Tibial artery (tissue), 4 donors: ENCODE measurements at regions not wholly inside any gene's neighbourhood (a gene's known extent, or its start where the extent isn't known, plus 50 kb on each side); places are given as distances from the start of the nearest gene placed in this dataset.

Source experiments
- DNase-seq, 2 donors: peaks; one replicate each; pipeline ENCODE4 v3.0.0-alpha.2; 2019
- H3K27ac ChIP-seq, 2 donors: fragments of 200-600 bp; sonication (generic) in 1 of 2; 1 replicate in 1 of 2; 2 replicates in 1 of 2; pipeline ENCODE4 v1.5.1; 2018 to 2019; ENCODE audit warnings: mild to moderate bottlenecking in 1 of 2
- H3K27me3 ChIP-seq, 2 donors: fragments of 200-600 bp; sonication (generic) in 1 of 2; one replicate each; pipeline versions ENCODE4 v1.5.1 to v1.6.0; 2016 to 2019
- H3K36me3 ChIP-seq, 3 donors: fragments of 200-600 bp; sonication (generic) in 2 of 3; one replicate each; pipeline ENCODE4 v1.5.1; 2016 to 2019; ENCODE audit warnings: mild to moderate bottlenecking in 2 of 3
- H3K4me1 ChIP-seq, 4 donors: fragments of 200-600 bp; sonication (generic) in 2 of 4; 1 replicate in 3 of 4; 2 replicates in 1 of 4; pipeline ENCODE4 v1.5.1; 2016 to 2019
- H3K4me3 ChIP-seq, 2 donors: fragments of 200-600 bp; sonication (generic) in 1 of 2; 1 replicate in 1 of 2; 2 replicates in 1 of 2; pipeline ENCODE4 v1.5.1; 2018 to 2019; ENCODE audit warnings: mild to moderate bottlenecking in 2 of 2
- H3K9me3 ChIP-seq, 3 donors: fragments of 200-600 bp; sonication (generic) in 1 of 3; one replicate each; pipeline ENCODE4 v1.5.1; 2016 to 2019
- CTCF ChIP-seq, 2 experiments: fragments of 200-600 bp in 1 of 2; fragments of 450-650 bp in 1 of 2; IDR thresholded peaks; one replicate each; pipeline ENCODE4 v1.5.1; 2017 to 2019; ENCODE audit warnings: antibody characterized with exemption in 2 of 2, mild to moderate bottlenecking in 1 of 2, moderate library complexity in 1 of 2
- intact Hi-C: fragments of 100-400 bp; cut with DNase I; formaldehyde crosslinking; loops from one replicate; pipeline ENCODE4 v1.15.0; 2023; ENCODE audit warnings: low total_unique reads

- no peak for DNase-seq
- Histone ChIP-seq H3K27me3 (no peaks in the 10 kb centered on the region), H3K36me3 (no peaks in the 10 kb centered on the region), H3K4me3 (no peak overlapping the region), H3K4me1 (no peaks in the 10 kb centered on the region), H3K27ac (no peak overlapping the region), H3K9me3 (no peaks in the 10 kb centered on the region)
- TF ChIP-seq CTCF (IDR thresholded peaks at IDR 0.05) = no peak
- intact Hi-C loops = no loop called here
These were observed 216.9 kb upstream of the ALG10B start for GRCh38 chr12:38099686-38100085.

- intact Hi-C loops = no loop called here
- H3K27me3 ChIP-seq = no peaks in the 10 kb centered on the region
- no peak for TF ChIP-seq CTCF (IDR thresholded peaks at IDR 0.05)
- no peaks in the 10 kb centered on the region for H3K36me3 ChIP-seq
- H3K4me3 ChIP-seq = no peak overlapping the region
- H3K9me3 ChIP-seq = no peaks in the 10 kb centered on the region
- no peak overlapping the region for H3K27ac ChIP-seq
- no peak for DNase-seq
- H3K4me1 ChIP-seq = no peaks in the 10 kb centered on the region
These were observed 214.8 kb upstream of the ALG10B start for GRCh38 chr12:38101753-38102152.

- no peak overlapping the region for H3K4me3 ChIP-seq
- intact Hi-C loops = no loop called here
- no peaks in the 10 kb centered on the region for H3K4me1 ChIP-seq
- no peak overlapping the region for H3K27ac ChIP-seq
- H3K9me3 ChIP-seq = no peaks in the 10 kb centered on the region
- DNase-seq = no peak
- H3K36me3 ChIP-seq = no peaks in the 10 kb centered on the region
- H3K27me3 ChIP-seq = no peaks in the 10 kb centered on the region
- no peak for TF ChIP-seq CTCF (IDR thresholded peaks at IDR 0.05)
These were observed 214.4 kb upstream of the ALG10B start for GRCh38 chr12:38102197-38102596.

DNA sequence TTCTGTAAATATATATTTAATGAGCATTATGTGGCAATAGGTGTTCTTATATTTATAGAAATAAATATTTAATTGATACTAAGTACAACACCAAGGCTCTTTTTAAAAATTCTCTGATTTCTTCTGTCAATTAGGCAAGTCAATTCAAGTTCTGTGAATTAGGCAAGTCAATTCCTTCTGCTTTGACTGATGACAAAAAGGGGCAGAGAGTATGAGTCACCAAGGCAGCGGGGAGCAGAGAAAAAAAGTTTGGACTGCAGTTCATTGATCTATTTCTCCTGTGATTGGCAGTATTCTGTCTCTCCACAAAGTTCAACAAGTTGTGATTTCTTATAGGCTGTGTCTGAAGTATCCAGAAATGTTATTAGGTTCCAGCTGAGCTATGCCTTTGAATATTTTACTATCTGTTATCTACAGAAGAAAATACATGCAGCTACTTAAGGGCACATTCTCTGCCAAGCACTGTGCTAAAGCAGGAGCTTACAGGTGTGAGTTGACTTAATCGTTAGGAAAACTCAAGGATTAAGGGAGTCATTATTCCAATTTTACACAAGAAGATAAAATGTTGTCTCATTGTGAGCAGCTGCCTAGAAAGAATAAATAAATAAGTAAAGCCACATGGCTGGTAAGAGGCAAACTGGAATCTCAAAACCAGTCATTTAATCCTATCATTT, 206.4 kb upstream of the ALG10B start:
- no peak for DNase-seq
- no peaks in the 10 kb centered on the region for H3K9me3 ChIP-seq
- H3K4me1 ChIP-seq = no peaks in the 10 kb centered on the region
- H3K27ac ChIP-seq = no peak overlapping the region
- H3K4me3 ChIP-seq = no peak overlapping the region
- H3K27me3 ChIP-seq = no peaks in the 10 kb centered on the region
- H3K36me3 ChIP-seq = no peaks in the 10 kb centered on the region
- TF ChIP-seq CTCF (IDR thresholded peaks at IDR 0.05) = no peak
- intact Hi-C loops = no loop called here

DNA sequence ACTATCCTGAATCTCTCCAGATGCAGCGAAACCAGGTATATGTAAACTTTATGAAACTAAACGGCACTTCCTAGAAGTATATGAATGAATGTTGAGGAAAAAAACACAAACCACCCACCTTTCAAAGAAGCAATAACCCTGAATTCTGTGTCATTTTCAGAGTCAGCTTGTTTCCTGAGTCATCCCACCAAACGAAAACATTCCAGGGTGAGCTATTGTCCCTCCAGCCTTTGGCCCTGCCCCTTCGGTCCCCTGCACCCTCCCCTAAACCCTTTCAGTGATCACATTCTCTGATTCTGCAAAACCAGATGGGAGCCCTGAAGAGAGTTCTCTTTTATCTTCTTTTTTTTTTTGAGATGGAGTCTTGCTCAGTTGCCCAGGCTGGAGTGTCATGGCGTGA, 202.6 kb upstream of the ALG10B start:
- no peak for TF ChIP-seq CTCF (IDR thresholded peaks at IDR 0.05)

DNA sequence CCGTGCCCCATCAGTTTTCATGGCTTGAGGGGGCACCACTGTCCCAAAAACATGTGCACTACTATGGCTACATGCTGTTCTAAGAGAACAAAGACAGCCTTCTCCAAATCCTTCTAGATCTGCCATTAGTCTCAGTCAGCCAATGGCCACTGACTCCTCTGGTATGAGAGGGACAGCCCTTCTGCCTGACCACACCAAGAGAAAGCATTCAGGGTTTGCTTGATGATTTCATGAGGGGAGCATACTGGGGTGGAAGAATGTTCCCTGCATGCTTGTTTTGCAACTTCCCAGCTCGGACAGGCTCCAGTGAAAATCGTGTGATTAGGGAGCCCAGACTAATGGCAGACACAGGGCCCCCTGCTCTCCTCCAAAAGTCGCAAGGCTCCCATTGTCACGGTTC, 199.6 kb upstream of the ALG10B start:
- H3K36me3 ChIP-seq = no peaks in the 10 kb centered on the region
- no peak for DNase-seq
- intact Hi-C loops = no loop called here
- H3K27ac ChIP-seq = no peak overlapping the region
- TF ChIP-seq CTCF (IDR thresholded peaks at IDR 0.05) = no peak
- no peak overlapping the region for H3K4me3 ChIP-seq
- no peaks in the 10 kb centered on the region for H3K9me3 ChIP-seq
- H3K4me1 ChIP-seq = no peaks in the 10 kb centered on the region
- no peaks in the 10 kb centered on the region for H3K27me3 ChIP-seq

More for the DNA sequence above, 202.6 kb upstream of the ALG10B start:
- intact Hi-C loops = no loop called here
- Histone ChIP-seq H3K4me1 (no peaks in the 10 kb centered on the region), H3K27me3 (no peaks in the 10 kb centered on the region), H3K27ac (no peak overlapping the region), H3K9me3 (no peaks in the 10 kb centered on the region), H3K4me3 (no peak overlapping the region), H3K36me3 (no peaks in the 10 kb centered on the region)
- no peak for DNase-seq
